ENCODE measurements at regions not wholly inside any gene's neighbourhood (a gene's known extent, or its start where the extent isn't known, plus 50 kb on each side); places are given as distances from the start of the nearest gene placed in this dataset.

DNA sequence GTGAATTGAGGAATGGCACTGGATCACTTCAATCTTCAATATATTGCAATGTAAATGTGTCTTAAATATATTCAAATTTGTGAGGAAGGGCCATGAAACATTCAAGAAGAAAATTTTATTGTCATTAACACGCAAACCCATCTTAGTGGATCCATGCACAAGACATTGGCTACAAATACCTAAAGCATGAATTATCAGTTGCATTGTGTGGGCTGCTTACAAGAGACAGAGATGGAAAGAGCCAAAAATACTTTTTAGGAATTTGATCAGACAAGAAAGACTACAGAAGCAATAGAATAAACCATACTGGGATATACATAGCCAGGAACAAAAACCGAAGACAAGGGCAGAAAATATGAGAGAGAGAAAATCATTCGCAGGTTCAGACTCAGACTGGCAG is 616.2 kb upstream of the GRIA3 start:
- TF ChIP-seq EZH2phosphoT487 (IDR thresholded peaks at IDR 0.05; ENCODE audit: low read length): no peak
- no peak for TF ChIP-seq EZH2 (optimal IDR thresholded peaks at IDR 0.05; ENCODE audit: low read depth, low read length)
- TF ChIP-seq, protein P1, sequence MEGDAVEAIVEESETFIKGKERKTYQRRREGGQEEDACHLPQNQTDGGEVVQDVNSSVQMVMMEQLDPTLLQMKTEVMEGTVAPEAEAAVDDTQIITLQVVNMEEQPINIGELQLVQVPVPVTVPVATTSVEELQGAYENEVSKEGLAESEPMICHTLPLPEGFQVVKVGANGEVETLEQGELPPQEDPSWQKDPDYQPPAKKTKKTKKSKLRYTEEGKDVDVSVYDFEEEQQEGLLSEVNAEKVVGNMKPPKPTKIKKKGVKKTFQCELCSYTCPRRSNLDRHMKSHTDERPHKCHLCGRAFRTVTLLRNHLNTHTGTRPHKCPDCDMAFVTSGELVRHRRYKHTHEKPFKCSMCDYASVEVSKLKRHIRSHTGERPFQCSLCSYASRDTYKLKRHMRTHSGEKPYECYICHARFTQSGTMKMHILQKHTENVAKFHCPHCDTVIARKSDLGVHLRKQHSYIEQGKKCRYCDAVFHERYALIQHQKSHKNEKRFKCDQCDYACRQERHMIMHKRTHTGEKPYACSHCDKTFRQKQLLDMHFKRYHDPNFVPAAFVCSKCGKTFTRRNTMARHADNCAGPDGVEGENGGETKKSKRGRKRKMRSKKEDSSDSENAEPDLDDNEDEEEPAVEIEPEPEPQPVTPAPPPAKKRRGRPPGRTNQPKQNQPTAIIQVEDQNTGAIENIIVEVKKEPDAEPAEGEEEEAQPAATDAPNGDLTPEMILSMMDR (IDR thresholded peaks at IDR 0.05; ENCODE audit: low read length): no peak

GRCh38 chrX:122572461-122572860 is 611.6 kb upstream of the GRIA3 start:
- no peak for TF ChIP-seq EZH2phosphoT487 (IDR thresholded peaks at IDR 0.05; ENCODE audit: low read length)
- no peak for TF ChIP-seq EZH2 (optimal IDR thresholded peaks at IDR 0.05; ENCODE audit: low read depth, low read length)
- TF ChIP-seq, protein P1 (IDR thresholded peaks at IDR 0.05; ENCODE audit: low read length): no peak
- no peak overlapping the region for H3K4me2 ChIP-seq (ENCODE audit: low read depth, low read length)
- no peaks in the 10 kb centered on the region for H3K27me3 ChIP-seq (replicated peaks; ENCODE audit: insufficient read depth, low read length)
- no peaks in the 10 kb centered on the region for H4K20me1 ChIP-seq (ENCODE audit: insufficient read depth, low read length)
- no peaks in the 10 kb centered on the region for H3K4me1 ChIP-seq (ENCODE audit: low read length)
- no peak for DNase-seq
- no peak overlapping the region for H3K9ac ChIP-seq (ENCODE audit: low read length)
- no peaks in the 10 kb centered on the region for H3K79me2 ChIP-seq (ENCODE audit: low read length)
- no peaks in the 10 kb centered on the region for H3K9me3 ChIP-seq (replicated peaks; ENCODE audit: insufficient read depth, low read length)
- H3F3A ChIP-seq (ENCODE audit: insufficient read depth, low read length): no peaks in the 10 kb centered on the region
- H3K36me3 ChIP-seq (replicated peaks; ENCODE audit: insufficient read depth, low read length): no peaks in the 10 kb centered on the region
- no peak overlapping the region for H3K27ac ChIP-seq (ENCODE audit: low read length)
- no peak overlapping the region for H2AFZ ChIP-seq (ENCODE audit: low read length)
- H3K9me2 ChIP-seq (replicated peaks; ENCODE audit: insufficient read depth, low read length): no peaks in the 10 kb centered on the region
- H3K4me3 ChIP-seq (ENCODE audit: low read length): no peak overlapping the region

More for the DNA sequence above, 616.2 kb upstream of the GRIA3 start:
- H3K9ac ChIP-seq (ENCODE audit: low read length): no peak overlapping the region
- H3F3A ChIP-seq (ENCODE audit: insufficient read depth, low read length): no peaks in the 10 kb centered on the region
- no peak overlapping the region for H3K4me2 ChIP-seq (ENCODE audit: low read depth, low read length)
- no peaks in the 10 kb centered on the region for H3K4me1 ChIP-seq (ENCODE audit: low read length)
- no peaks in the 10 kb centered on the region for H3K9me3 ChIP-seq (replicated peaks; ENCODE audit: insufficient read depth, low read length)
- no peak overlapping the region for H3K27ac ChIP-seq (ENCODE audit: low read length)
- H3K4me3 ChIP-seq (ENCODE audit: low read length): no peak overlapping the region
- no peaks in the 10 kb centered on the region for H3K36me3 ChIP-seq (replicated peaks; ENCODE audit: insufficient read depth, low read length)
- H3K27me3 ChIP-seq (replicated peaks; ENCODE audit: insufficient read depth, low read length): no peaks in the 10 kb centered on the region
- no peak for DNase-seq
- H3K79me2 ChIP-seq (ENCODE audit: low read length): no peaks in the 10 kb centered on the region
- no peaks in the 10 kb centered on the region for H4K20me1 ChIP-seq (ENCODE audit: insufficient read depth, low read length)
- no peaks in the 10 kb centered on the region for H3K9me2 ChIP-seq (replicated peaks; ENCODE audit: insufficient read depth, low read length)
- no peak overlapping the region for H2AFZ ChIP-seq (ENCODE audit: low read length)

DNA sequence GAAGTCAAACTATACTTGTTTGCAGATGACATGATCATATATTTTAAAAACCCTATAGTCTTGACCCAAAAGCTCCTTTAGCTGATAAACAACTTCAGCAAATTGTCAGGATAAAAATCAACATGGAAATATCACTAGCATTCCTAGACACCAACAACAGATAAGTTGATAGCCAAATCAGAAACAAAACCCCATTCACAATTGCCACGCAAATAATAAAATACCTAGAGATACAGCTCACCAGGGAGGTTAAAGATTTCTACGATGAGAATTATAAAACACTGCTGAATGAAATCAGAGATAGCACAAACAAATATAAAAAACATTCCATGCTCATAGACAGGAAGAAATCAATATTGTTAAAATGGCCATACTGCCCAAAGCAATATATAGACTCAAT is 605.0 kb upstream of the GRIA3 start:
- Histone ChIP-seq H3K9ac (ENCODE audit: low read length) (no peak overlapping the region), H3K27me3 (replicated peaks; ENCODE audit: insufficient read depth, low read length) (no peaks in the 10 kb centered on the region), H3K27ac (ENCODE audit: low read length) (no peak overlapping the region), H3K9me3 (replicated peaks; ENCODE audit: insufficient read depth, low read length) (no peaks in the 10 kb centered on the region), H3K4me2 (ENCODE audit: low read depth, low read length) (no peak overlapping the region), H3K4me1 (ENCODE audit: low read length) (no peaks in the 10 kb centered on the region), H4K20me1 (ENCODE audit: insufficient read depth, low read length) (no peaks in the 10 kb centered on the region), H3K79me2 (ENCODE audit: low read length) (no peaks in the 10 kb centered on the region), H2AFZ (ENCODE audit: low read length) (no peak overlapping the region), H3F3A (ENCODE audit: insufficient read depth, low read length) (no peaks in the 10 kb centered on the region), H3K4me3 (ENCODE audit: low read length) (no peak overlapping the region), H3K36me3 (replicated peaks; ENCODE audit: insufficient read depth, low read length) (no peaks in the 10 kb centered on the region), H3K9me2 (replicated peaks; ENCODE audit: insufficient read depth, low read length) (no peaks in the 10 kb centered on the region)
- no peak for DNase-seq
- TF ChIP-seq EZH2phosphoT487 (IDR thresholded peaks at IDR 0.05; ENCODE audit: low read length) (no peak), EZH2 (optimal IDR thresholded peaks at IDR 0.05; ENCODE audit: low read depth, low read length) (no peak)
- TF ChIP-seq, protein P1 (IDR thresholded peaks at IDR 0.05; ENCODE audit: low read length): no peak
